Tibial artery (tissue), 4 donors: ENCODE measurements at regions not wholly inside any gene's neighbourhood (a gene's known extent, or its start where the extent isn't known, plus 50 kb on each side); places are given as distances from the start of the nearest gene placed in this dataset.

Experiments used
- DNase-seq, 2 donors: peaks; one replicate each; pipeline ENCODE4 v3.0.0-alpha.2; 2019
- H3K27ac ChIP-seq, 2 donors: fragments of 200-600 bp; sonication (generic) in 1 of 2; 1 replicate in 1 of 2; 2 replicates in 1 of 2; pipeline ENCODE4 v1.5.1; 2018 to 2019; ENCODE audit warnings: mild to moderate bottlenecking in 1 of 2
- H3K27me3 ChIP-seq, 2 donors: fragments of 200-600 bp; sonication (generic) in 1 of 2; one replicate each; pipeline versions ENCODE4 v1.5.1 to v1.6.0; 2016 to 2019
- H3K36me3 ChIP-seq, 3 donors: fragments of 200-600 bp; sonication (generic) in 2 of 3; one replicate each; pipeline ENCODE4 v1.5.1; 2016 to 2019; ENCODE audit warnings: mild to moderate bottlenecking in 2 of 3
- H3K4me1 ChIP-seq, 4 donors: fragments of 200-600 bp; sonication (generic) in 2 of 4; 1 replicate in 3 of 4; 2 replicates in 1 of 4; pipeline ENCODE4 v1.5.1; 2016 to 2019
- H3K4me3 ChIP-seq, 2 donors: fragments of 200-600 bp; sonication (generic) in 1 of 2; 1 replicate in 1 of 2; 2 replicates in 1 of 2; pipeline ENCODE4 v1.5.1; 2018 to 2019; ENCODE audit warnings: mild to moderate bottlenecking in 2 of 2
- H3K9me3 ChIP-seq, 3 donors: fragments of 200-600 bp; sonication (generic) in 1 of 3; one replicate each; pipeline ENCODE4 v1.5.1; 2016 to 2019
- CTCF ChIP-seq, 2 experiments: fragments of 200-600 bp in 1 of 2; fragments of 450-650 bp in 1 of 2; IDR thresholded peaks; one replicate each; pipeline ENCODE4 v1.5.1; 2017 to 2019; ENCODE audit warnings: antibody characterized with exemption in 2 of 2, mild to moderate bottlenecking in 1 of 2, moderate library complexity in 1 of 2
- intact Hi-C: fragments of 100-400 bp; cut with DNase I; formaldehyde crosslinking; loops from one replicate; pipeline ENCODE4 v1.15.0; 2023; ENCODE audit warnings: low total_unique reads

- intact Hi-C loops, result no loop called here
- H3K27me3 ChIP-seq, result no peaks in the 10 kb centered on the region
- TF ChIP-seq CTCF (IDR thresholded peaks at IDR 0.05), result no peak
Measured at GRCh38 chr5:110007101-110007500, 317.4 kb downstream of the MAN2A1 start.

DNA sequence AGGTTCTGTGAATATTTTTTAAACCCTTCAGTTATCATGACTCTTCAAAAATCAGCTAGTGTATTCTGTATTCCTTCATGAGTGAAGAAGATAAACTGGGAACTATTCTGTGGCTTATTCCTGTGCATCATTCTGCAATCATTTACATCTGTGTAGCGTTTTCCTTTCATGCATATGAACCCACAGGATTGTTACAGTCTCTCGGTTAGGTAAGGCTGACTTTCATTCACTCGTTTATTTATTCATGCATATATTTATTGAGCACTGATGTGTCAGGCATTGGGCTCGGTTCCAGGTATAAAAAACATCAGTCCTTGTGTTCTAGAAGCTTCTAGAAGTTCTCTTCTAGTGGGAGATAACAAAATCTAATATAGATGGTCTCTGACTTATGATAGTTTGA is 318.4 kb downstream of the MAN2A1 start:
- DNase-seq, result no peak
- intact Hi-C loops, result no loop called here
- no peak overlapping the region for H3K27ac ChIP-seq

More at GRCh38 chr5:110007101-110007500, 317.4 kb downstream of the MAN2A1 start:
- no peak overlapping the region for H3K27ac ChIP-seq
- H3K4me1 ChIP-seq, result peaks cover 0 to 14% (median 12%) of the 10 kb centered on the region in 4 donors
- DNase-seq, result no peak
- no peaks in the 10 kb centered on the region for H3K36me3 ChIP-seq
- H3K9me3 ChIP-seq, result no peaks in the 10 kb centered on the region
- H3K4me3 ChIP-seq, result no peak overlapping the region

GRCh38 chr5:110012145-110012544 is 322.4 kb downstream of the MAN2A1 start:
- intact Hi-C loops, result no loop called here
- no peak for TF ChIP-seq CTCF (IDR thresholded peaks at IDR 0.05)
- Histone ChIP-seq H3K9me3 (no peaks in the 10 kb centered on the region), H3K27me3 (no peaks in the 10 kb centered on the region), H3K4me1 (peaks cover 0 to 5% (median 0%) of the 10 kb centered on the region in 4 donors), H3K36me3 (no peaks in the 10 kb centered on the region), H3K27ac (no peak overlapping the region), H3K4me3 (no peak overlapping the region)
- DNase-seq, result no peak

More for the DNA sequence above, 318.4 kb downstream of the MAN2A1 start:
- Histone ChIP-seq H3K9me3 (no peaks in the 10 kb centered on the region), H3K4me3 (no peak overlapping the region), H3K4me1 (peaks cover 0 to 4% (median 3%) of the 10 kb centered on the region in 4 donors), H3K27me3 (no peaks in the 10 kb centered on the region), H3K36me3 (no peaks in the 10 kb centered on the region)
- no peak for TF ChIP-seq CTCF (IDR thresholded peaks at IDR 0.05)

DNA sequence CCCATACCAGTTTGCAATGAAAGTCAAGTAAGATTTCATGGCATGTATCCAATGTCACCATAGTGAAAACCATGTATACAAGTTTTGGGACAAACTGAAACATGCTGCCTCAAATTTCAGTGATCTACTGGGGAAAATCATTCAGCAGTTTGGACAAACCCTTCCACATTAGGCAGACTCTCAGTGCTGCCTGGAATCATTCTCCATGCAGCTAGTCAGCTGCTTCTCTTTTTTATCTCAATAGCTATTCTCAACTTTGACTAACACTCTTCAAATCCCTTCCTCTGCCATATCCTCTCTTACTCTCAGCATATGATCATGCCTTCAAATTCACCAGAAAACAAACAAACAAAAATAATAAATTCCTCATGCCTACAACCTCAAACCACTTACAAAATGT is 323.3 kb downstream of the MAN2A1 start:
- DNase-seq, result no peak
- H3K36me3 ChIP-seq, result no peaks in the 10 kb centered on the region
- intact Hi-C loops, result no loop called here
- H3K27ac ChIP-seq, result no peak overlapping the region
- no peak overlapping the region for H3K4me3 ChIP-seq
- no peaks in the 10 kb centered on the region for H3K9me3 ChIP-seq
- TF ChIP-seq CTCF (IDR thresholded peaks at IDR 0.05), result no peak
- peaks cover 0 to 5% (median 0%) of the 10 kb centered on the region in 4 donors for H3K4me1 ChIP-seq
- H3K27me3 ChIP-seq, result no peaks in the 10 kb centered on the region

DNA sequence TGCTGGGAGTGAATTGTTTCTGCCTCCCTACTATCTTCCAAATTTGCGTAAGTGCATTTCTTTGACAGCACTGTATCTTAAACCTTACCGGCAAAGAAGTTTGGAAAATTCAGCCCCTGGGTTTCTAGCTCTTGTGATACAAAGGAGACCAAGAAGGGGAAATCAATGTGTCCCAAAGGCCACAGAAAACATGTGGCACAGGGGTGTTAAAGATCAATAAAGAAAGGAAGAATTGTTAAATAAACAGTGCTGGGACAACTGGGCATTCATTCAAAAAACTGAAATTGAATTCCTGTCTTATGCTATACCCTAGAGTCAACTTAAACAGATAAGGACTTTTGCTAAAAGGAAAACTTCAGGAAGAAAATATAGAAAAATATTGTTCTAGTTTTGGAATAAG is 328.1 kb downstream of the MAN2A1 start:
- TF ChIP-seq CTCF (IDR thresholded peaks at IDR 0.05), result no peak
- Histone ChIP-seq H3K36me3 (no peaks in the 10 kb centered on the region), H3K4me3 (no peak overlapping the region), H3K27me3 (no peaks in the 10 kb centered on the region), H3K4me1 (peaks cover 0 to 5% (median 0%) of the 10 kb centered on the region in 4 donors), H3K9me3 (no peaks in the 10 kb centered on the region), H3K27ac (no peak overlapping the region)
- intact Hi-C loops, result no loop called here
- no peak for DNase-seq

DNA sequence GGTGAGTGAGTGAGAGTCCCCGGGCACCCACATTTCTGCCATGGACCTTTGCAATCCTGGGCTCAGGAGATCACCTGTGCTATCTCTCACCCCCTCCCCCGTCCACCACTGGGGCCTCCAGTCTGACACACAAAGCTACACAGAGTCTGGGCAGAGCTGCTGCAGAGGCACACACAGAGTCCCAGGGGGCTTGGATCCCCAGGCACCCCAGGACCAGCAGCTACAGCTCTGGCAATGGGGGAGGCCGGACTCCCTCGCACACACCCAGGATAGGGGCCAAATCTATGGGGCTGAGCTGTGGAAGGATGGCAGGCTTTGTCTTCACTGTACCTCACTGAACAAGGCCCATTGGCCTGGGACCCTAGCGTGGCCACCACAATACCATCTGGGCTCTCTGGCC is 328.8 kb downstream of the MAN2A1 start:
- no peak overlapping the region for H3K27ac ChIP-seq
- DNase-seq, result no peak
- no peaks in the 10 kb centered on the region for H3K36me3 ChIP-seq
- H3K4me3 ChIP-seq, result no peak overlapping the region
- no peaks in the 10 kb centered on the region for H3K9me3 ChIP-seq
- no peaks in the 10 kb centered on the region for H3K27me3 ChIP-seq
- intact Hi-C loops, result no loop called here
- TF ChIP-seq CTCF (IDR thresholded peaks at IDR 0.05), result no peak
- H3K4me1 ChIP-seq, result peaks cover 0 to 5% (median 0%) of the 10 kb centered on the region in 4 donors
